ENCODE measurements at regions not wholly inside any gene's neighbourhood (a gene's known extent, or its start where the extent isn't known, plus 50 kb on each side); places are given as distances from the start of the nearest gene placed in this dataset.

DNA sequence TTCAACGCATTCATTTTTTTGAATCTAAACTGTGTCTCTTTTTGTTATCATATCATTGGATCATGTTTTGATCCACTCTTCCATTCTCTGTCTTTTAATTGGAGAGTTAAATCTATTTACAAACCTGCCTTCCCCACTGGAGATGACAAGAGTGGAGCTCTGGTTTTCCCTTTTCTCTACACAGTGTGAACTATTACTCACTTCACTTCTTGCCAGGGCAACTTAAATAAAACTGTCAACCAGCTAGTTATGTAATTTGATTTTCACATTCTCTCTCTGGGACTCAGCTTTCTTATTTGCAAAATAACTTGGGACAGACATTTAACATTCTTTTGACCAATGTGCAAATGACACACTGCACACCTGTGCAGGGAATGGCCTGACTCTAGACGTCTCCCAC lies 230.8 kb upstream of the CST7 start:
- DNase-seq: no peak

GRCh38 chr20:24718696-24719095 lies 230.4 kb upstream of the CST7 start:
- no peak for DNase-seq

GRCh38 chr20:24720957-24721356 lies 228.1 kb upstream of the CST7 start:
- no peak for DNase-seq

- no peak for DNase-seq
Measured at GRCh38 chr20:24721891-24722568, 227.0 kb upstream of the CST7 start.

GRCh38 chr20:24722586-24722985 lies 226.5 kb upstream of the CST7 start:
- DNase-seq: no peak

DNA sequence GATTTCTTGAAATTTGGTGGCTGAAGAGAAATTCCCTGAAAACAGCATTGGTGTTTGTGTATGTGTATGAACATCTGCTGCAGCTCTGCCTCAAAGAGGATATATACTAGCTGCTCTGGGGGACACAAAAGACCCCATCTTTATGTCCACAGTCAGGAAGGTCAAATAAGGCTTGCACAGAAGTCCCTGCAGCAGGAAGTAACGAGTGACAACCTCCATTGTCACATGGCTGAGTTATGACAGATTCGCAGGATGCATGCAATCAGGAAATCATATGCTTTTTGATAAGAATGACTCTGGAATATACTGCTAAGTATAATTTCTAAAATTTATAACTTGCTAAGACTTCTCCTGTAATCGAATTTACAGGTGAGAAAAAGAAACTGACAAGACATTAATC lies 225.9 kb upstream of the CST7 start:
- DNase-seq: no peak

GRCh38 chr20:24723647-24724352 lies 225.3 kb upstream of the CST7 start:
- DNase-seq: no peak

DNA sequence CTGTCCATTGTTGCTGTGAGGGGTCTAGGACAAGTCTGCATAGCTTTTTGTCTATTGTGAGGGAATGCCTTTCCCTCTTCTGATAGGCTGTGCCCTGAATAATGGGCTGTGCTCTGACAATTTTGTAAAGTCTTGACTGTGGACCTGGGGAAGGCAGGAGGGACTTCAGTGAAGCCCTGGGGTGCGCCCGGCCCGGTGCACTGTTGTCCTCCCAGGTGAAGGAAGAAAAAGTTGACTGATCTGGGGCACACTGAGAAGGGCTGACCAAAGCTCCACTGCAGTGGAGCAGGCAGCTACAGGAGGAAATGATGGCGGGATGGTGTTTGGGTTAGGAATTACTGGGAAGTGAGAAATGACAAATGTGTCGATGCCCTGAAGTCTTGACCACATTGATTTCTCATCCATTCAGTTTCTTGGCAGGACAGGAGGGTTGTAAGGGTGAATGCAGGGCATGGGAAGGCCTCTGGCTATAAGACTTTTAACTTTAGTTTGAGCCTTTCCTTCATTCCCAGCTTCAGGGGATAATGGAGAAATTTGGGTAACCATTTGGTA lies 224.0 kb upstream of the CST7 start:
- no peak for DNase-seq

- DNase-seq: no peak
Measured at GRCh38 chr20:24727795-24728194, 221.3 kb upstream of the CST7 start.

DNA sequence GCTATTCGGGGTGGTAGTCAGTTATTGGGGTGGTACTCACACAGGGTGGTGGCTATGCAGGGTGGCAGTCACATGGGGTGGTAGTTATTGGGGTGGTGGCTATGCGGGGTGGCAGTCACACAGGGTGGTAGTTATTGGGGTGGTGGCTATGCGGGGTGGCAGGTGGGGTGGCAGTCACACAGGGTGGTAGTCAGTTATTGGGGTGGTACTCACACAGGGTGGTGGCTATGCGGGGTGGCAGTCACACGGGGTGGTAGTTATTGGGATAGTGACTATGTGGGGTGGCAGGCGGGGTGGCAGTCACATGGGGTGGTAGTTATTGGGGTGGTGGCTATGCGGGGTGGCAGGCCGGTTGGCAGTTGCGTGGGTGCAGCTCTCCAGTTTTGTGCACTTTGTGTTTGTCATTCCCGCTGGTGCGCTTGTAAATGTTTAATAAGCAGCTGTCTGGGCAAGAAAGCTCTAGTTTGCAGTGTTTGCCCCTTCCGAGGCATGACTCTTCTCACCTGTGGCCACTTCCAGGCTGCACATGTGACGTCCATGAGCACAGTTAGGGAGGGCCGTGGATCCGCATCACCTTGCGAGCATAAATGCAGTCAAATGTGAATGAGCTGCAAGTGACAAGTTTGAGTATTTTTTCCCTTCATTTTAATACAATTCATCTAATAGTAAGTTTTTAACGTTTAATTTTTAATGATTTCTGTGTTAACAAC lies 219.0 kb upstream of the CST7 start:
- no peak for DNase-seq

- no peak for DNase-seq
Measured at GRCh38 chr20:24730750-24731149, 218.3 kb upstream of the CST7 start.

DNA sequence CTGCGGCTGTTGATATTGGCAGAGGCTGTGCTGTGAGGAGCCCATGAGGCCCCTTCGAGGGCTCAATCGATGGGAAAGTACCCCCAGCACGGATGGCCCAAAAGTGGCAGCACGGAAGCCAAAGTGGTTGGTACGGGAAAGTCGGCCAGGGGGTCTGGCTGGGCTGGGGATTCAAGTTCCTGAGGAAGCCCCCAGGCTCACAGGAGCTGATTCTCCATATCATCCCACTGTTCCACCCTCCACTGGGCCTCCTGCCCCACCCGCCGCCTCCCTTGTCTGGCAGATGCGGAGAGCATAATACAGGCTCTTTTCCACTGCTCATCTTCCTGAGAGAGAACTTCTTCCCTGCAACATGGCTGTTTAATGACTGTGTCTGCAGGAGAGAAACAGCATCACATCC lies 217.8 kb upstream of the CST7 start:
- no peak for DNase-seq

DNA sequence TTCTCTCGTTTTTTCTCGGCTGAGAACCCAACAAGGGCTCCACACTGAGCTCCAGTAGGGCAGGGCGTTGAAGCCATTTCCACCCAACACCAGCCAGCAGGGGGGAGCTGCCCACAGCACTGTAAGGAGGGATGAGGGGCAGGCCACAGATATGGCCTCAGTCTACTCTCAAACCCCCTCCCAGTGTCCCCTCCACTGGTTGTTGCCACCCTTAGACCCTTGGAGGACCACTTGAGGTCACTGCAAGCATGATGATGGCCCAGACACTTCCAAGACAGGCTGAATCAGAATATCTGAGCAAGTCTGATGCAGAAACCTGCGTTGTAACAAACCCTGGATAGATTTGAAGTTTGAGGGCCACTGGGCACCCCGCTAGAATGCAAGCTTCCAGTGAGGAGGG lies 217.0 kb upstream of the CST7 start:
- no peak for DNase-seq

GRCh38 chr20:24732599-24732998 lies 216.5 kb upstream of the CST7 start:
- DNase-seq: no peak

- DNase-seq: no peak
Measured at GRCh38 chr20:24733416-24733815, 215.7 kb upstream of the CST7 start.

- DNase-seq: no peak
Measured at GRCh38 chr20:24734139-24734538, 214.9 kb upstream of the CST7 start.

GRCh38 chr20:24735263-24735662 lies 213.8 kb upstream of the CST7 start:
- no peak for DNase-seq

DNA sequence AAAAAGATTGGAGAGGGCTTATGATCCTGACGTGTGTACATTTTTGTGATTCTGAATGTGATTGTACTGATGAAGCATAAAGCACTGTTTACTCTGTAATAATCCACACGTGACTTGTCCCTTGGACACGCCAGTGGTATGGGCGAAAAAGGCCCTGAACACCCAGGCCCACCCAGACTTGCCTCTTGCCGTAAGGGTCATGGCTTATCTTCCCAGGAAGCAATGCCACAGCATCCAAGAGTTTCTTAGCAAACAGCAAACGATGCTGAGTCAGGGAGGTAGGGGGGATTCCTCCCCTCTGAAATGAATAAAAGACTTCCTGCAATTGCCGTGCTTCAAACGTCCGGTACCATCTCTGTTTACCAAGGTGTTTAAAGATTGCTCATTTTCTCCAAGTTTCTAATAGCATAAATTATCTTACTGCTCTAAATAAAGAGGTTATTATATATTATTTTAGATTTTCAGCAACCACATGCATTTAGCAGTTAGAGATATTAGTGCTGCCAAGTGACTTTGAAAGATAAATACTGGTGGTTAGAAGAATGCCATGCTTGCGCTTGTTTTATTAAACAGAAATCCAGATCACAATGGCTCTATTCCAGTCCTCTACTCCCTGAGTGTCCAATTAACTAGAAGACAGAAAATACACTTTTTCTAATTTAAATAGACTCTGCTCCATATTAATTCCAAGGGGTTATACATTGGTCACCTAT lies 212.8 kb upstream of the CST7 start:
- no peak for DNase-seq

DNA sequence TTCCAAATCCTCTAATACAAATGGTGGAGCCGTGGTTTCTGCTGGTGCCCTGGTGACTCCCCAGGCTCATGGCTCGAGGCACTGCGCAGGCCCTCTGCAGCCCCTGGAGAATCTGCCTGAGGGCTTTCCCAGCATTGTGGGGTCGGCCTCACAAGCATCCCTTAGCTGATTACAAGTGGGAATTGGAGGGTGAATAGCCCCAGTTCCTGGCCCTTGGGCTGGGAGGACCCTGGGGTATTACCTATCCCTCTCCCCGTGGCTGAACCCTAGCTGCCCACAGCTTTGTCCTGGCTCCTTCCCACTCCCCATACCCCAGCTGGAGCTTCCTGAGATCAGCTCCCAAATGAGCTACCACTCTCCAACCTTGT lies 212.2 kb upstream of the CST7 start:
- no peak for DNase-seq

GRCh38 chr20:24737212-24737850 lies 211.7 kb upstream of the CST7 start:
- DNase-seq: no peak

DNA sequence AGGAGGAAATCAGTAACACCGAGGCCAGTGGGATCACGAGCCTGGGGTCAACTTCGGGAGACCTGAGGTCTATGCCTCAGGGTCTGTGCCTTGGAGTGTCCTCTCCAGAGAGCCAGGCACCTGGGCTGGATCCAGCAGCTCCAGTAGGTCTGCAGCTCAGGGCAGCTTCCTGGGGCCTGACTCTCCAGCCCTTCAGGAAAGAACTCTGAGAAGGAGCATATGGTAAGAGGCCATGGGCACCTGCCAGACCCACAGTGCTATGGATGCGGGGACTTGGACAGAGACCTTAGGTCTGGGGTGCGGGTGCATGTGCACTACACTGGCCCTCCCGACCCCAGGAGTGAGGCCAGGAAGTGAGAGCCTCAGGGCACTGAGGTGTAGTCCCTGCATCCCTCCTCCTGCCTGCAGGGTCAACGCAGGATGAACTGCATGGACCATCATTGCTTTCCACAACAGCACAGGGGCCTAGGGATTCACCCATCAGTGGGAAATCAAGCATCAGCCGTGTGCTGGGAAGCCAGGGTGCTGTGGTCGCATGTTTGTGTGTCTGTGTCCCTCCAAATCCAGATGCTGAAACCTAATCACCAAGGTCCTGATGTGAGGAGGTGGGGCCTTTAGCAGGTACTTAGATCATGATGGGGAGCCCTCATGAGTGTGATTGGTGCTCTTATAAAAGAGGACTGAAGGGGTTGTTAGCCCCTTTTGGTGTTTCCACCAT lies 210.9 kb upstream of the CST7 start:
- DNase-seq: no peak
